SU-DHL-6 (cell line): ENCODE measurements at regions not wholly inside any gene's neighbourhood (a gene's known extent, or its start where the extent isn't known, plus 50 kb on each side); places are given as distances from the start of the nearest gene placed in this dataset.

Experiments used
- H2AFZ ChIP-seq: fragments of 200-600 bp; sonication (generic); 2 replicates; pipeline ENCODE4 v1.6.1; 2014; ENCODE audit warnings: low read depth, mild to moderate bottlenecking, moderate library complexity, mixed read lengths, antibody characterized with exemption, low read length; ENCODE audit not compliant: severe bottlenecking
- H3F3A ChIP-seq: fragments of 200-600 bp; shearing (Covaris generic); 2 replicates; pipeline ENCODE4 v1.6.0; 2016; ENCODE audit warnings: antibody characterized with exemption, mild to moderate bottlenecking; ENCODE audit not compliant: insufficient read depth
- H3K27ac ChIP-seq: fragments of 200-600 bp; sonication (generic); 2 replicates; pipeline ENCODE4 v1.5.1; 2016; ENCODE audit warnings: low read depth, mild to moderate bottlenecking, low read length, moderate library complexity, mixed read lengths
- H3K27me3 ChIP-seq: fragments of 200-600 bp; sonication (generic), shearing (Covaris generic); 2 replicates; pipeline ENCODE4 v1.6.0; 2014; ENCODE audit warnings: mild to moderate bottlenecking, low read length
- H3K36me3 ChIP-seq: fragments of 200-600 bp; sonication (generic); 2 replicates; pipeline ENCODE4 v1.6.1; 2014; ENCODE audit warnings: mild to moderate bottlenecking, low read length, mixed read lengths
- H3K4me2 ChIP-seq: fragments of 300-600, 200-600 bp; shearing (Covaris generic), sonication (generic); 2 replicates; pipeline ENCODE4 v1.6.0; 2014; ENCODE audit warnings: low read length, low read depth, mild to moderate bottlenecking; ENCODE audit not compliant: poor library complexity, severe bottlenecking
- H3K4me3 ChIP-seq: fragments of 200-600 bp; sonication (generic); 2 replicates; pipeline ENCODE4 v1.5.1; 2014; ENCODE audit warnings: antibody characterized with exemption, low read length, mild to moderate bottlenecking, mixed read lengths; ENCODE audit not compliant: insufficient read depth, poor library complexity, severe bottlenecking
- H3K79me2 ChIP-seq: fragments of 200-600 bp; sonication (generic); 2 replicates; pipeline ENCODE4 v1.6.1; 2014; ENCODE audit warnings: mild to moderate bottlenecking, low read length, moderate library complexity; ENCODE audit not compliant: insufficient read depth
- H3K9ac ChIP-seq: fragments of 200-600 bp; sonication (generic); 2 replicates; pipeline ENCODE4 v1.7.0; 2014; ENCODE audit warnings: mild to moderate bottlenecking, low read length
- H3K9me2 ChIP-seq: fragments of 200-600 bp; sonication (generic); replicated peaks from 2 replicates; pipeline ENCODE4 v1.6.1; 2014; ENCODE audit warnings: low read length; ENCODE audit not compliant: insufficient read depth
- H3K9me3 ChIP-seq: fragments of 200-600 bp; sonication (generic); 2 replicates; pipeline ENCODE4 v1.6.1; 2014; ENCODE audit warnings: low read length, mixed read lengths; ENCODE audit not compliant: insufficient read depth
- H4K20me1 ChIP-seq: fragments of 200-600 bp; sonication (generic); 2 replicates; pipeline ENCODE4 v1.6.1; 2014; ENCODE audit warnings: low read depth, mild to moderate bottlenecking, antibody characterized with exemption, low read length, moderate library complexity, mixed read lengths
- EZH2phosphoT487 ChIP-seq: fragments of 200-600 bp; sonication (generic), shearing (Covaris generic); conservative IDR thresholded peaks from 2 replicates; pipeline ENCODE4 v1.6.1; 2018; ENCODE audit warnings: mild to moderate bottlenecking, antibody characterized with exemption, low read length, moderate library complexity, mixed read lengths
- TF ChIP-seq, protein P1 (sequence below): fragments of 200-600 bp; sonication (generic); IDR thresholded peaks from one replicate; pipeline ENCODE4 v1.5.1; 2017; ENCODE audit warnings: antibody characterized with exemption, mild to moderate bottlenecking, low read length, moderate library complexity; ENCODE audit not compliant: insufficient read depth, poor library complexity, severe bottlenecking

DNA sequence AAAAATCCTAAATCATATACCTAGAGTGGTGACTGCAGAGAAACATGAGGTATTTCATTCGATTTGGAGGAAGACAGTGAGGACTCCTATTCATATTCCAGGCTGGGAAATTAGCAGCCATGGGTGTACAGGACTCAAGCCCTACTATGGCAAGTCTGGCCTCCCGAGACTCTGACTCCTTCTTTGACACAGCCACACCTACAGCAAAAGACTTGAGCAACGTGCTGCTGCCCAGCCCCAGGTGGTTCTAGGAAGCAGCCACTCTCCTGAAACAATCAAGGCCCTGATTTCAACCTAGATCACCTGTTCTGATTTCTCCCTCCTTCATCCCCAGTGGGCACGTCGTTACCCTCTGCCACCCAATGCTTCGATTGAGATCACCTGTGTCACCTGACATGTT lies 84.0 kb upstream of the ATP11B start:
- Histone ChIP-seq H3K4me2 (no peak overlapping the region), H3K9me3 (no peaks in the 10 kb centered on the region), H3F3A (no peaks in the 10 kb centered on the region), H2AFZ (no peak overlapping the region), H3K79me2 (no peaks in the 10 kb centered on the region), H3K9me2 (no peaks in the 10 kb centered on the region), H3K36me3 (no peaks in the 10 kb centered on the region), H3K27ac (no peak overlapping the region), H4K20me1 (no peaks in the 10 kb centered on the region), H3K4me3 (no peak overlapping the region), H3K27me3 (no peaks in the 10 kb centered on the region), H3K9ac (no peak overlapping the region)
- TF ChIP-seq, protein P1, sequence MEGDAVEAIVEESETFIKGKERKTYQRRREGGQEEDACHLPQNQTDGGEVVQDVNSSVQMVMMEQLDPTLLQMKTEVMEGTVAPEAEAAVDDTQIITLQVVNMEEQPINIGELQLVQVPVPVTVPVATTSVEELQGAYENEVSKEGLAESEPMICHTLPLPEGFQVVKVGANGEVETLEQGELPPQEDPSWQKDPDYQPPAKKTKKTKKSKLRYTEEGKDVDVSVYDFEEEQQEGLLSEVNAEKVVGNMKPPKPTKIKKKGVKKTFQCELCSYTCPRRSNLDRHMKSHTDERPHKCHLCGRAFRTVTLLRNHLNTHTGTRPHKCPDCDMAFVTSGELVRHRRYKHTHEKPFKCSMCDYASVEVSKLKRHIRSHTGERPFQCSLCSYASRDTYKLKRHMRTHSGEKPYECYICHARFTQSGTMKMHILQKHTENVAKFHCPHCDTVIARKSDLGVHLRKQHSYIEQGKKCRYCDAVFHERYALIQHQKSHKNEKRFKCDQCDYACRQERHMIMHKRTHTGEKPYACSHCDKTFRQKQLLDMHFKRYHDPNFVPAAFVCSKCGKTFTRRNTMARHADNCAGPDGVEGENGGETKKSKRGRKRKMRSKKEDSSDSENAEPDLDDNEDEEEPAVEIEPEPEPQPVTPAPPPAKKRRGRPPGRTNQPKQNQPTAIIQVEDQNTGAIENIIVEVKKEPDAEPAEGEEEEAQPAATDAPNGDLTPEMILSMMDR, result no peak
- TF ChIP-seq EZH2phosphoT487, result no peak

GRCh38 chr3:182710557-182711157 lies 82.6 kb upstream of the ATP11B start:
- H4K20me1 ChIP-seq, result no peaks in the 10 kb centered on the region

DNA sequence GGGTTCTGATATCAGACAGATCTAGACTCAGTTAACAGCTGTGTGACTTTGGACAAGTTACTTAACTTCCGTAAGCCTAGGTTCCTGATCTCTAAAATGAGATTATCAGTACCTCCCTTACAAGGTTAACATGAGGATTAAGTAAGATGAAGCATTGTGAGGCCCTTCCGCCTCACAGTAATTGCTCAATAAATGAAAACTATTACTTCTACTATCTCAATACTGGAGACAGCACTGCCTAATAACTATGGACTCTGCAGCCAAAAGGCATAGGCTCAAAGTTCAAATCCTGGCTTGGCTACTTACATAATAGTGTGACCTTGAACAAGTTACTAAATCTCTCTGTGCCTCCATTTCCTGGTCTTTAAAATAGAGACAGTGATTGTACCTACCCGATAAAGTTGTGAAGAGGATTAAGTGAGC lies 82.0 kb upstream of the ATP11B start:
- H4K20me1 ChIP-seq, result no peaks in the 10 kb centered on the region
- H2AFZ ChIP-seq, result no peak overlapping the region
- no peaks in the 10 kb centered on the region for H3K9me2 ChIP-seq
- H3K36me3 ChIP-seq, result no peaks in the 10 kb centered on the region
- H3K27ac ChIP-seq, result no peak overlapping the region
- H3K4me2 ChIP-seq, result no peak overlapping the region
- H3K79me2 ChIP-seq, result no peaks in the 10 kb centered on the region
- no peaks in the 10 kb centered on the region for H3K27me3 ChIP-seq
- H3K9me3 ChIP-seq, result no peaks in the 10 kb centered on the region
- no peaks in the 10 kb centered on the region for H3F3A ChIP-seq
- no peak overlapping the region for H3K4me3 ChIP-seq
- no peak overlapping the region for H3K9ac ChIP-seq
- TF ChIP-seq, protein P1, result no peak
- no peak for TF ChIP-seq EZH2phosphoT487

More at GRCh38 chr3:182710557-182711157, 82.6 kb upstream of the ATP11B start:
- Histone ChIP-seq H3K27me3 (no peaks in the 10 kb centered on the region), H3K4me2 (no peak overlapping the region), H3K79me2 (no peaks in the 10 kb centered on the region), H3K36me3 (no peaks in the 10 kb centered on the region), H3K9me2 (no peaks in the 10 kb centered on the region), H3K9me3 (no peaks in the 10 kb centered on the region), H3K9ac (no peak overlapping the region), H3K27ac (no peak overlapping the region), H2AFZ (no peak overlapping the region), H3K4me3 (no peak overlapping the region), H3F3A (no peaks in the 10 kb centered on the region)
- TF ChIP-seq, protein P1, result peak; percentile 77
- no peak for TF ChIP-seq EZH2phosphoT487
